Nephron (organoid): ENCODE measurements at regions not wholly inside any gene's neighbourhood (a gene's known extent, or its start where the extent isn't known, plus 50 kb on each side); places are given as distances from the start of the nearest gene placed in this dataset.

Experiments
- H3K27ac Mint-ChIP-seq, 3 experiments: 2 replicates each; pipeline ENCODE4 v1.8.0; 2020; ENCODE audit warnings: mixed read lengths in 3 of 3, mild to moderate bottlenecking in 2 of 3, moderate library complexity in 1 of 3
- H3K27me3 Mint-ChIP-seq: 2 replicates; pipeline ENCODE4 v1.8.0; 2021; ENCODE audit warnings: low read depth, mild to moderate bottlenecking, moderate library complexity, mixed read lengths
- H3K36me3 Mint-ChIP-seq: 2 replicates; pipeline ENCODE4 v1.8.0; 2020; ENCODE audit warnings: low read depth, mixed read lengths
- H3K4me1 Mint-ChIP-seq: 2 replicates; pipeline ENCODE4 v1.8.0; 2020; ENCODE audit warnings: mixed read lengths
- H3K4me3 Mint-ChIP-seq, 3 experiments: 2 replicates each; pipeline ENCODE4 v1.8.0; 2020; ENCODE audit warnings: mild to moderate bottlenecking in 3 of 3, mixed read lengths in 3 of 3, moderate library complexity in 2 of 3
- H3K9me3 Mint-ChIP-seq: 2 replicates; pipeline ENCODE4 v1.8.0; 2020; ENCODE audit warnings: mixed read lengths
- CTCF ChIP-seq, 3 experiments: fragments of 200-600 bp; sonication (generic); IDR thresholded peaks; one replicate each; pipeline ENCODE4 v1.5.0; 2021; ENCODE audit warnings: antibody characterized with exemption in 3 of 3; ENCODE audit not compliant: unreplicated experiment in 3 of 3

- Mint-ChIP-seq H3K27me3 (no peaks in the 10 kb centered on the region), H3K9me3 (no peaks in the 10 kb centered on the region), H3K4me3 (no peak overlapping the region), H3K4me1 (no peaks in the 10 kb centered on the region), H3K36me3 (no peaks in the 10 kb centered on the region), H3K27ac (no peak overlapping the region)
- no peak for TF ChIP-seq CTCF (IDR thresholded peaks at IDR 0.05; ENCODE audit: unreplicated experiment in 3 of 3)
Observed at GRCh38 chr18:68588169-68588568, 126.7 kb downstream of the TMX3 start.

- H3K4me3 Mint-ChIP-seq: no peak overlapping the region
- no peaks in the 10 kb centered on the region for H3K27me3 Mint-ChIP-seq
- no peak overlapping the region for H3K27ac Mint-ChIP-seq
- no peaks in the 10 kb centered on the region for H3K9me3 Mint-ChIP-seq
- H3K4me1 Mint-ChIP-seq: no peaks in the 10 kb centered on the region
- no peaks in the 10 kb centered on the region for H3K36me3 Mint-ChIP-seq
- no peak for TF ChIP-seq CTCF (IDR thresholded peaks at IDR 0.05; ENCODE audit: unreplicated experiment in 3 of 3)
Observed at GRCh38 chr18:68583685-68584084, 131.2 kb downstream of the TMX3 start.

- no peaks in the 10 kb centered on the region for H3K27me3 Mint-ChIP-seq
- H3K27ac Mint-ChIP-seq: no peak overlapping the region
- no peak overlapping the region for H3K4me3 Mint-ChIP-seq
- no peaks in the 10 kb centered on the region for H3K4me1 Mint-ChIP-seq
- peaks cover 10% of the 10 kb centered on the region for H3K9me3 Mint-ChIP-seq
- TF ChIP-seq CTCF (IDR thresholded peaks at IDR 0.05; ENCODE audit: unreplicated experiment in 3 of 3): no peak
- no peaks in the 10 kb centered on the region for H3K36me3 Mint-ChIP-seq
Observed at GRCh38 chr18:68574311-68574710, 140.6 kb downstream of the TMX3 start.

GRCh38 chr18:68569936-68570335 lies 145.0 kb downstream of the TMX3 start:
- no peaks in the 10 kb centered on the region for H3K36me3 Mint-ChIP-seq
- no peak overlapping the region for H3K4me3 Mint-ChIP-seq
- H3K27me3 Mint-ChIP-seq: no peaks in the 10 kb centered on the region
- no peak overlapping the region for H3K27ac Mint-ChIP-seq
- peaks cover 10% of the 10 kb centered on the region for H3K9me3 Mint-ChIP-seq
- peaks cover 2% of the 10 kb centered on the region for H3K4me1 Mint-ChIP-seq
- no peak for TF ChIP-seq CTCF (IDR thresholded peaks at IDR 0.05; ENCODE audit: unreplicated experiment in 3 of 3)

GRCh38 chr18:68568364-68569155 lies 146.3 kb downstream of the TMX3 start:
- Mint-ChIP-seq H3K9me3 (peaks cover 10% of the 10 kb centered on the region), H3K27me3 (no peaks in the 10 kb centered on the region)

More at GRCh38 chr18:68568364-68569155, 146.3 kb downstream of the TMX3 start:
- no peak overlapping the region for H3K4me3 Mint-ChIP-seq
- no peak overlapping the region for H3K27ac Mint-ChIP-seq
- no peaks in the 10 kb centered on the region for H3K36me3 Mint-ChIP-seq
- H3K4me1 Mint-ChIP-seq: peaks cover 5% of the 10 kb centered on the region
- no peak for TF ChIP-seq CTCF (IDR thresholded peaks at IDR 0.05; ENCODE audit: unreplicated experiment in 3 of 3)
